IMR-90 (cell line): ENCODE measurements at regions not wholly inside any gene's neighbourhood (a gene's known extent, or its start where the extent isn't known, plus 50 kb on each side); places are given as distances from the start of the nearest gene placed in this dataset.

Source experiments
- ATAC-seq: fragments of 200-7000 bp; cut with Tn5 transposase; 2 replicates; pipeline ENCODE4 v1.9.1; 2020; ENCODE audit warnings: low read depth, mild to moderate bottlenecking, moderate library complexity
- BruUV-seq: library from RNA; stranded (reverse); fragments of 400-500 nt; replicated peaks from 2 replicates; lab custom pipeline; 2021; lab: Mats Ljungman, UMichigan
- CTCF ChIA-PET: fragments of 300-600 bp; formaldehyde crosslinking; extraction: SDS; loops from one replicate; lab custom pipeline; 2021; ENCODE audit warnings: antibody characterized with exemption; lab: Yijun Ruan, JAX
- POLR2A ChIA-PET: fragments of 300-600 bp; sonication (Branson Sonifier 250); formaldehyde crosslinking; loops from one replicate; lab custom pipeline; 2022; ENCODE audit warnings: antibody characterized with exemption; ENCODE audit not compliant: unreplicated experiment; lab: Charles Lee
- DNase-seq: peaks from one replicate; pipeline ENCODE4 v3.0.0; 2013
- H2AFZ ChIP-seq: replicated peaks from 2 replicates; pipeline ENCODE3; 2013; ENCODE audit warnings: low read length, mild to moderate bottlenecking; ENCODE audit not compliant: poor library complexity
- H2AK5ac ChIP-seq: 2 replicates; pipeline ENCODE4 v1.6.1; 2013; ENCODE audit warnings: low read depth, low read length, inconsistent platforms
- H2AK9ac ChIP-seq: replicated peaks from 2 replicates; pipeline ENCODE3; 2013; ENCODE audit warnings: mild to moderate bottlenecking, low read depth, low read length, moderate library complexity; ENCODE audit not compliant: poor library complexity
- H2BK120ac ChIP-seq: 2 replicates; pipeline ENCODE4 v1.6.1; 2013; ENCODE audit warnings: low read depth, low read length, inconsistent platforms
- H2BK15ac ChIP-seq: 3 replicates; pipeline ENCODE4 v1.6.1; 2013; ENCODE audit warnings: low read depth, low read length, inconsistent platforms
- H2BK20ac ChIP-seq: 2 replicates; pipeline ENCODE4 v1.6.1; 2013; ENCODE audit warnings: low read depth, mild to moderate bottlenecking, inconsistent platforms, low read length, moderate library complexity
- H2BK5ac ChIP-seq: 2 replicates; pipeline ENCODE4 v1.6.1; 2013; ENCODE audit warnings: mild to moderate bottlenecking, low read depth, low read length, inconsistent platforms; ENCODE audit not compliant: poor library complexity, severe bottlenecking
- H3K14ac ChIP-seq: replicated peaks from 2 replicates; pipeline ENCODE4 v1.6.1; 2013; ENCODE audit warnings: low read depth, low read length, inconsistent platforms
- H3K18ac ChIP-seq: 2 replicates; pipeline ENCODE4 v1.6.1; 2013; ENCODE audit warnings: low read depth, low read length, control low read depth
- H3K23ac ChIP-seq: 2 replicates; pipeline ENCODE4 v1.6.1; 2013; ENCODE audit warnings: low read depth, low read length, inconsistent platforms
- H3K27ac ChIP-seq: 2 replicates; pipeline ENCODE4 v1.5.1; 2013; ENCODE audit warnings: mild to moderate bottlenecking, control low read depth, low read length; ENCODE audit not compliant: insufficient read depth
- H3K27me3 ChIP-seq: 2 replicates; pipeline ENCODE4 v1.6.1; 2013; ENCODE audit warnings: low read length; ENCODE audit not compliant: control insufficient read depth, insufficient read depth
- H3K36me3 ChIP-seq: 2 replicates; pipeline ENCODE4 v1.6.1; 2013; ENCODE audit warnings: low read length, mixed read lengths; ENCODE audit not compliant: control insufficient read depth, insufficient read depth
- H3K4ac ChIP-seq: 2 replicates; pipeline ENCODE4 v1.6.1; 2013; ENCODE audit warnings: low read depth, low read length, inconsistent platforms
- H3K4me1 ChIP-seq: 2 replicates; pipeline ENCODE4 v1.6.1; 2013; ENCODE audit warnings: low read length, mixed read lengths; ENCODE audit not compliant: control insufficient read depth, insufficient read depth
- H3K4me2 ChIP-seq: 2 replicates; pipeline ENCODE4 v1.6.1; 2013; ENCODE audit warnings: low read depth, mild to moderate bottlenecking, control low read depth, low read length, moderate library complexity
- H3K4me3 ChIP-seq: 2 replicates; pipeline ENCODE4 v1.5.1; 2013; ENCODE audit warnings: low read depth, mild to moderate bottlenecking, control low read depth, low read length, moderate library complexity; ENCODE audit not compliant: insufficient read depth
- H3K56ac ChIP-seq: 2 replicates; pipeline ENCODE4 v1.6.1; 2013; ENCODE audit warnings: low read length, inconsistent platforms; ENCODE audit not compliant: insufficient read depth; ENCODE audit errors: extremely low read depth
- H3K79me1 ChIP-seq, 2 experiments: 2 replicates each; pipeline ENCODE4 v1.6.1; 2013; ENCODE audit warnings: low read length in 2 of 2, inconsistent platforms in 1 of 2, low read depth in 1 of 2
- H3K9ac ChIP-seq: 2 replicates; pipeline ENCODE4 v1.6.1; 2013; ENCODE audit warnings: low read depth, low read length, control low read depth
- H3K9me1 ChIP-seq: 2 replicates; pipeline ENCODE4 v1.6.1; 2013; ENCODE audit warnings: low read length, inconsistent platforms; ENCODE audit not compliant: insufficient read depth
- H3K9me3 ChIP-seq: 2 replicates; pipeline ENCODE4 v1.6.1; 2013; ENCODE audit warnings: low read length; ENCODE audit not compliant: control insufficient read depth, insufficient read depth
- H4K20me1 ChIP-seq: 2 replicates; pipeline ENCODE4 v1.6.1; 2013; ENCODE audit warnings: low read length, inconsistent platforms; ENCODE audit not compliant: insufficient read depth
- H4K5ac ChIP-seq: 2 replicates; pipeline ENCODE4 v1.6.1; 2013; ENCODE audit warnings: mild to moderate bottlenecking, low read depth, low read length, control low read depth
- H4K8ac ChIP-seq, 2 experiments: 2 replicates each; pipeline ENCODE4 v1.6.1; 2013; ENCODE audit warnings: low read depth in 2 of 2, low read length in 2 of 2, control low read depth in 1 of 2, inconsistent platforms in 1 of 2
- H4K91ac ChIP-seq: 2 replicates; pipeline ENCODE4 v1.6.1; 2013; ENCODE audit warnings: low read depth, low read length, inconsistent platforms; ENCODE audit not compliant: insufficient read depth
- CEBPB ChIP-seq: IDR thresholded peaks from 2 replicates; pipeline ENCODE4 v1.6.1; 2012; ENCODE audit warnings: low read depth, low read length, improper control_type of control experiment
- WGBS, 2 experiments: methylation state at CpG; one replicate each; pipeline versions ENCODE4 v1.1.5 to v1.1.7; 2013; ENCODE audit warnings: missing lambda C conversion rate in 2 of 2; ENCODE audit not compliant: insufficient read length in 1 of 2; ENCODE audit errors: extremely low coverage in 2 of 2; 5-methylcytosine and 5-hydroxymethylcytosine counted together
- dilution Hi-C: fragments of 300-500 bp; cut with HindIII; formaldehyde crosslinking; loops from one replicate; pipeline ENCODE4 v1.14.3; 2018; ENCODE audit warnings: low sequenced_read_pairs; ENCODE audit not compliant: unreplicated experiment
- in situ Hi-C: fragments of 300-500 bp; cut with MboI; formaldehyde crosslinking; loops from 3 replicates; pipeline ENCODE4 v1.14.3; 2019; ENCODE audit warnings: low sequenced_read_pairs, inconsistent platforms, mixed read lengths
- intact Hi-C: fragments of 100-400 bp; cut with micrococcal nuclease; formaldehyde crosslinking; loops from 2 replicates; pipeline ENCODE4 v1.10.0; 2022
- TF ChIP-seq, protein P1 (sequence below): fragments of 150-350 bp; IDR thresholded peaks from 2 replicates; pipeline ENCODE4 v1.6.1; 2017; ENCODE audit warnings: mild to moderate bottlenecking, antibody characterized with exemption, low read length, low read depth

DNA sequence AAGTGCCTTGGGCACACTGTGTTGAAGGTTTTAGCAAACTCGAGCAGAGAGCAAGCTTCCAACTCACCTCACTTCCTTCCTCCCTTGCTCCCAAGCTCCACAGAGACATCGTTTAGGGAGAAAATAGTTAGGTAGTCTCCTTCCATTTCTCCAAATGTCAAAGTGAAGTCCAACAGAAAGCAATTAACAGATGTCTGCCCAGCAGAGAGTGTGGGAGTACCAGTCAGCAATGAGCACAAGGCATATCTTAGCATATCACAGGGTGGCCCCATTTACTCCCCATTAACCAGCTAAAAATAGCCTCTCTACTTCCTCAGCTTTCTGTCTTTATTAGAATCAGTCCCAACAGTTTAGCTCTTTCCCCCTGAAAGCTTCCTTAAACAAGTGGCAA lies 334.2 kb upstream of the CAMK1G start:
- no peak overlapping the region for H4K8ac ChIP-seq
- dilution Hi-C loops, result no loop called here
- H3K79me1 ChIP-seq, result no peaks in the 10 kb centered on the region
- intact Hi-C loops, result loop anchor here (2.0 kb wide), 2 partner anchors 106 to 264 kb away; no protein-coding TSS in a partner anchor
- no peak overlapping the region for H3K14ac ChIP-seq
- no peak overlapping the region for H2AK5ac ChIP-seq
- no peak overlapping the region for H3K4me3 ChIP-seq
- no peak overlapping the region for H3K23ac ChIP-seq
- H4K20me1 ChIP-seq, result no peaks in the 10 kb centered on the region
- no peak overlapping the region for H3K18ac ChIP-seq
- no peak overlapping the region for H4K5ac ChIP-seq
- no peak overlapping the region for H2BK120ac ChIP-seq
- no peak overlapping the region for H2BK15ac ChIP-seq
- ChIA-PET CTCF (interaction anchor here (0.6 to 2.4 kb wide), 13 partner anchors 11 to 1227 kb away, joined by 3 to 9 read pairs (median 4); no protein-coding TSS in a partner anchor), POLR2A (no interaction called here)
- H2BK20ac ChIP-seq, result no peak overlapping the region
- no peaks in the 10 kb centered on the region for H3K27me3 ChIP-seq
- H4K91ac ChIP-seq, result no peak overlapping the region
- H2AFZ ChIP-seq, result no peak overlapping the region
- in situ Hi-C loops, result no loop called here
- H3K9me3 ChIP-seq, result no peaks in the 10 kb centered on the region
- H2BK5ac ChIP-seq, result no peak overlapping the region
- H3K4me1 ChIP-seq, result no peaks in the 10 kb centered on the region
- H3K9me1 ChIP-seq, result no peaks in the 10 kb centered on the region
- no TSS peak for BruUV-seq
- no peaks in the 10 kb centered on the region for H3K36me3 ChIP-seq
- TF ChIP-seq CEBPB, result no peak
- TF ChIP-seq, protein P1, sequence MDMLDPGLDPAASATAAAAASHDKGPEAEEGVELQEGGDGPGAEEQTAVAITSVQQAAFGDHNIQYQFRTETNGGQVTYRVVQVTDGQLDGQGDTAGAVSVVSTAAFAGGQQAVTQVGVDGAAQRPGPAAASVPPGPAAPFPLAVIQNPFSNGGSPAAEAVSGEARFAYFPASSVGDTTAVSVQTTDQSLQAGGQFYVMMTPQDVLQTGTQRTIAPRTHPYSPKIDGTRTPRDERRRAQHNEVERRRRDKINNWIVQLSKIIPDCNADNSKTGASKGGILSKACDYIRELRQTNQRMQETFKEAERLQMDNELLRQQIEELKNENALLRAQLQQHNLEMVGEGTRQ, result no peak
- no CpG with 5 or more reads among the region's 2 CpGs for WGBS, 2 experiments
- H3K4ac ChIP-seq, result no peak overlapping the region
- no peak for ATAC-seq
- no peak overlapping the region for H3K56ac ChIP-seq
- no peak overlapping the region for H3K27ac ChIP-seq
- H3K9ac ChIP-seq, result no peak overlapping the region
- no peak overlapping the region for H2AK9ac ChIP-seq
- H3K4me2 ChIP-seq, result no peak overlapping the region
- DNase-seq, result no peak
